Suprapubic skin (tissue), 4 donors: ENCODE measurements at regions not wholly inside any gene's neighbourhood (a gene's known extent, or its start where the extent isn't known, plus 50 kb on each side); places are given as distances from the start of the nearest gene placed in this dataset.

ENCODE experiments used
- CTCF ChIP-seq, 2 donors: fragments of 200-600 bp in 1 of 2; fragments of 450-650 bp in 1 of 2; sonication (generic) in 1 of 2; IDR thresholded peaks; one replicate each; pipeline ENCODE4 v1.5.1; 2016 to 2019; ENCODE audit warnings: antibody characterized with exemption in 2 of 2, mild to moderate bottlenecking in 1 of 2, moderate library complexity in 1 of 2
- POLR2A ChIP-seq, 2 donors: fragments of 450-650 bp; IDR thresholded peaks; one replicate each; pipeline ENCODE4 v1.6.1; 2017; ENCODE audit warnings: antibody characterized with exemption in 2 of 2, mild to moderate bottlenecking in 2 of 2, moderate library complexity in 2 of 2
- POLR2AphosphoS5 ChIP-seq, 3 donors: sonication (generic); formaldehyde crosslinking; IDR thresholded peaks; one replicate each; pipeline ENCODE4 v1.6.1; 2017; ENCODE audit warnings: antibody characterized with exemption in 3 of 3

GRCh38 chr12:114961491-114961890 is 277.5 kb upstream of the TBX3 start:
- no peak for TF ChIP-seq CTCF (IDR thresholded peaks at IDR 0.05)
- TF ChIP-seq POLR2AphosphoS5 (IDR thresholded peaks at IDR 0.05): no peak
- TF ChIP-seq POLR2A (IDR thresholded peaks at IDR 0.05): no peak
